Suprapubic skin (tissue), 4 donors: ENCODE measurements at regions not wholly inside any gene's neighbourhood (a gene's known extent, or its start where the extent isn't known, plus 50 kb on each side); places are given as distances from the start of the nearest gene placed in this dataset.

ENCODE experiments used
- DNase-seq, 2 donors: peaks; one replicate each; pipeline ENCODE4 v3.0.0-alpha.2; 2019; ENCODE audit warnings: low spot score in 2 of 2
- H3K27ac ChIP-seq: fragments of 200-600 bp; sonication (generic); one replicate; pipeline ENCODE4 v1.5.1; 2019
- H3K27me3 ChIP-seq: fragments of 200-600 bp; sonication (generic); one replicate; pipeline ENCODE4 v1.5.1; 2019
- H3K36me3 ChIP-seq: fragments of 200-600 bp; sonication (generic); one replicate; pipeline ENCODE4 v1.5.1; 2019
- H3K4me1 ChIP-seq: fragments of 200-600 bp; sonication (generic); one replicate; pipeline ENCODE4 v1.5.1; 2019
- H3K4me3 ChIP-seq: fragments of 200-600 bp; sonication (generic); one replicate; pipeline ENCODE4 v1.5.1; 2019; ENCODE audit warnings: mild to moderate bottlenecking
- H3K9me3 ChIP-seq: fragments of 200-600 bp; sonication (generic); one replicate; pipeline ENCODE4 v1.5.1; 2019
- EP300 ChIP-seq: sonication (generic); formaldehyde crosslinking; IDR thresholded peaks from one replicate; pipeline ENCODE4 v1.6.1; 2017; ENCODE audit warnings: antibody characterized with exemption
- POLR2A ChIP-seq, 2 donors: fragments of 450-650 bp; IDR thresholded peaks; one replicate each; pipeline ENCODE4 v1.6.1; 2017; ENCODE audit warnings: antibody characterized with exemption in 2 of 2, mild to moderate bottlenecking in 2 of 2, moderate library complexity in 2 of 2
- POLR2AphosphoS5 ChIP-seq, 3 donors: sonication (generic); formaldehyde crosslinking; IDR thresholded peaks; one replicate each; pipeline ENCODE4 v1.6.1; 2017; ENCODE audit warnings: antibody characterized with exemption in 3 of 3
- WGBS: methylation state at CpG from one replicate; pipeline ENCODE4 v1.1.5; 2018; 5-methylcytosine and 5-hydroxymethylcytosine counted together
- TF ChIP-seq, protein P1 (sequence below), 2 donors: fragments of 200-600 bp in 1 of 2; fragments of 450-650 bp in 1 of 2; sonication (generic) in 1 of 2; IDR thresholded peaks; one replicate each; pipeline ENCODE4 v1.5.1; 2016 to 2019; ENCODE audit warnings: antibody characterized with exemption in 2 of 2, mild to moderate bottlenecking in 1 of 2, moderate library complexity in 1 of 2

DNA sequence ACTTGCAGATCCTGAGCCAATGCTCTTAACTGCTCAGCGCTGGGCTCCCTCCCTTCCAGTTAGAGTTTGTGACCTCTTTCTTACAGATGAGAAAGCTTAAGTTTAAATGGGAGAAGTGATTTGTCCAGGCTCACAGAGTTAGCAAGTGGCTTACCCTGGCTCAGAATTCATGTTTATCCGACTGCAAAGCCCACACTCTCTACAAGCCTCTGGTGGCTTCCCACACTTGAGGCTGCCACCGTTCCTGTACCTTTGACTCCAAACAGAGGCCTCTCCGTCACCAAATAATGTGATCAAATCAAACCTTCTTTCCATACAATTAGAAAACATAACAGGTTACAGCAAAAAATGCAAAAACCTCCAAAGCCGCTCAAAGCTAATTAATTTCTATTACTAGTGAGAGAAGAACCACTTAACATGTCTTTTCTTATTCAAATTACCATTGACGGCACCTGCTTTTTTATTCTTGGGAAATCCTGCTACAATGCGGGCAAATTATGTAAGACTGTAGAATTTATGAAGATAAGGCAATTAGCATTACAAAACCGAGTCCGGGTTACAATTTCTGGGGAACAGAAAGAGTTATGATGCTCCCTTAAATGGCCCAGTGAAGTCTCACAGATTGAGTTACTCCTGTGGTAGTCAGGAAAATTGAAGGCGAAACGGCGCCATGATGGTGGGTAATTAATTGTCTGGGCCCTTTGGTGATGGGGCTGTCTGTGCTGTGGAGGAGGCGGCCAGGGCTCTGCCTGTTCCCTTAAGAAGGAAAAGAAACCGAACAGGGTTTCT is 324.3 kb upstream of the POU3F1 start:
- no peaks in the 10 kb centered on the region for H3K4me1 ChIP-seq
- WGBS = 66% methylated on average over 14 of the region's 14 CpGs
- TF ChIP-seq POLR2A (IDR thresholded peaks at IDR 0.05) (no peak), POLR2AphosphoS5 (IDR thresholded peaks at IDR 0.05) (no peak), EP300 (no peak)
- TF ChIP-seq, protein P1, sequence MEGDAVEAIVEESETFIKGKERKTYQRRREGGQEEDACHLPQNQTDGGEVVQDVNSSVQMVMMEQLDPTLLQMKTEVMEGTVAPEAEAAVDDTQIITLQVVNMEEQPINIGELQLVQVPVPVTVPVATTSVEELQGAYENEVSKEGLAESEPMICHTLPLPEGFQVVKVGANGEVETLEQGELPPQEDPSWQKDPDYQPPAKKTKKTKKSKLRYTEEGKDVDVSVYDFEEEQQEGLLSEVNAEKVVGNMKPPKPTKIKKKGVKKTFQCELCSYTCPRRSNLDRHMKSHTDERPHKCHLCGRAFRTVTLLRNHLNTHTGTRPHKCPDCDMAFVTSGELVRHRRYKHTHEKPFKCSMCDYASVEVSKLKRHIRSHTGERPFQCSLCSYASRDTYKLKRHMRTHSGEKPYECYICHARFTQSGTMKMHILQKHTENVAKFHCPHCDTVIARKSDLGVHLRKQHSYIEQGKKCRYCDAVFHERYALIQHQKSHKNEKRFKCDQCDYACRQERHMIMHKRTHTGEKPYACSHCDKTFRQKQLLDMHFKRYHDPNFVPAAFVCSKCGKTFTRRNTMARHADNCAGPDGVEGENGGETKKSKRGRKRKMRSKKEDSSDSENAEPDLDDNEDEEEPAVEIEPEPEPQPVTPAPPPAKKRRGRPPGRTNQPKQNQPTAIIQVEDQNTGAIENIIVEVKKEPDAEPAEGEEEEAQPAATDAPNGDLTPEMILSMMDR (IDR thresholded peaks at IDR 0.05) = no peak

DNA sequence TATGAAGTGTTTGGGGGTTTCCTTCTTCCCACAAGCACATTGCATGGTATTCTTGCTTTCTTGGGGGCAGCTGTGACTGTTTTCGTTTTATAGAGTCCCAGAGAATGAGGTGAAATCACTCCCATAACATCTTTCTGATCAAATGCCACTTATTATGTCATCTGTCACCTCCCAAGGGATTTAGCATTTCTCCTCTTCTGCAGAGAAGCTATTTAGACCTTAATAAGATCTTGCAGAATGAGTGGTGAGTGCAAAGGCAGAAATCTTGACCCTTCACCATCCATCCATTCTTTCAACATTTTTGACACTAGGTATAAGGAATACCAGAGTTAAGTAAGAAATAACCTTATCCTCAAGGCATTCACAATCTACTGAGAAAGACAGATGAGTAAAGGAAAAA is 318.6 kb upstream of the POU3F1 start:
- Histone ChIP-seq H3K27ac (no peak overlapping the region), H3K4me3 (no peak overlapping the region), H3K36me3 (no peaks in the 10 kb centered on the region), H3K27me3 (peaks cover 5% of the 10 kb centered on the region), H3K4me1 (no peaks in the 10 kb centered on the region), H3K9me3 (no peaks in the 10 kb centered on the region)
- no peak for DNase-seq
- TF ChIP-seq POLR2AphosphoS5 (IDR thresholded peaks at IDR 0.05) = no peak
- TF ChIP-seq, protein P1 (IDR thresholded peaks at IDR 0.05) = no peak
- TF ChIP-seq POLR2A (IDR thresholded peaks at IDR 0.05) = no peak
- no peak for TF ChIP-seq EP300
- 56% methylated on average over 1 of the region's 1 CpG for WGBS

More for the DNA sequence above, 324.3 kb upstream of the POU3F1 start:
- Histone ChIP-seq H3K36me3 (no peaks in the 10 kb centered on the region), H3K4me3 (no peak overlapping the region), H3K27ac (no peak overlapping the region), H3K27me3 (peaks cover under 1% of the 10 kb centered on the region), H3K9me3 (peaks cover 8% of the 10 kb centered on the region)
- no peak for DNase-seq

DNA sequence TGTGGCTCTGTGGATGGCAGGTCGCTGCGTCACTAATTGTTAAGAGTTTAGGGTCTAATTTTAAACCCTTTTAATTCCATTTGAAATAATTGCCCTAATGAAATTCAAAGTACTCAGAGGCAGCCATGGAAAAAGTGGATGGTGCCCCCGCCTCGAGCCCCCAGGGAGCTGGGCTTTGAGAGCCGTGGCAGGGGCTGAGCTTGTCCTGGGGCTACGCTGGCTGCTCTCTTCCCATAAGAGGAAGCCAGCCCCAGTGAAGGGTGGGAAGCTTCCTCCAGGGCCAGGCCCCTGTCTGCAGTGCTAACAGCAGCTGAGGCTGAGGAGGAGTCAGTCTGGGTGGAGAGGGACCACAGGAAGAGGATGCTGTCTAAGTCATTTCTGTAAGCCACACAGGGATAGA is 315.0 kb upstream of the POU3F1 start:
- H3K36me3 ChIP-seq = no peaks in the 10 kb centered on the region
- H3K4me1 ChIP-seq = no peaks in the 10 kb centered on the region
- H3K4me3 ChIP-seq = no peak overlapping the region
- H3K9me3 ChIP-seq = no peaks in the 10 kb centered on the region
- DNase-seq = no peak
- H3K27ac ChIP-seq = no peak overlapping the region
- H3K27me3 ChIP-seq = peaks cover 5% of the 10 kb centered on the region
- TF ChIP-seq, protein P1 (IDR thresholded peaks at IDR 0.05) = no peak
- TF ChIP-seq POLR2AphosphoS5 (IDR thresholded peaks at IDR 0.05) = no peak
- TF ChIP-seq EP300 = no peak
- no peak for TF ChIP-seq POLR2A (IDR thresholded peaks at IDR 0.05)
- WGBS = 78% methylated on average over 6 of the region's 6 CpGs

DNA sequence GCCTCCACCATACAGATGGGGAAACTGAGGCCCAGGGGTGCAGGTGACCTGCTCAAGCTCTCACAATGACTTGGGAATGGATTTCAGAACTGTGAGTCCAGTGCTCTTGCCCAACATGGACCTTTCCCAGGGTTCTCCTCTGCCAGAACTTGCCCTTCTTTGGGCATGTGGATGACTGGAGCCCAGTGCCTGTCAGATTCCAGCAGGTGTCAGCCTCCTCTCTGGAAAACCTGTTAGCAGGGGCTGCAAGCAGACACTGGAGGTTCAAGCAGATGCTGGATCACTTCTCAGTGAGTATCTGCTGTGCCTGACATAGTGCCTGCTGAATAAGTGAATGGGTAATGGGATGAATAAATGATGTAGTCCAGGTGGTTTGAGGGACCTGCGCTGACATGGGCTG is 314.2 kb upstream of the POU3F1 start:
- H3K36me3 ChIP-seq = no peaks in the 10 kb centered on the region
- TF ChIP-seq POLR2A (IDR thresholded peaks at IDR 0.05) (no peak), POLR2AphosphoS5 (IDR thresholded peaks at IDR 0.05) (no peak), EP300 (no peak)
- TF ChIP-seq, protein P1 (IDR thresholded peaks at IDR 0.05) = no peak
- H3K27me3 ChIP-seq = peaks cover 5% of the 10 kb centered on the region
- H3K27ac ChIP-seq = no peak overlapping the region
- WGBS = 100% methylated on average over 1 of the region's 1 CpG
- no peak overlapping the region for H3K4me3 ChIP-seq
- H3K9me3 ChIP-seq = no peaks in the 10 kb centered on the region
- DNase-seq = no peak
- H3K4me1 ChIP-seq = no peaks in the 10 kb centered on the region

DNA sequence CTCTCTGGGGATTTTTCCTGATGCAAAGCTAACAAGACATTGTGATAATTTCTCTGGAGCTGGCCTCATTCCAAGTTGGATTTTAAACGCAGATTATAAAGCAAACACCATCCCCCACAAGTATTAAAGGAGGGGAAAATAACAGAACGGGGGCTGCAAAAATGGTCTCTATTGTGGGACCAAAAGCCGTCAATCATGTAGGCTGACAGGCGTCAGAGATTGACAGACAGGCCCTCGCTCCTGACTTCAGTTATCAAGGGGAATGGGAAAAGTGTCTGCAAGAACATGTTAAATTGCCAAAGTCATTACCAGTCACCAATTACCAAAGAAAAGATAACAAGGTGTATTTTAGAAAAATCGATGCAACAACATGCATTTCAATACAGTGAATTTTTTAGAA is 307.4 kb upstream of the POU3F1 start:
- 73% methylated on average over 6 of the region's 6 CpGs for WGBS
- Histone ChIP-seq H3K9me3 (no peaks in the 10 kb centered on the region), H3K36me3 (no peaks in the 10 kb centered on the region), H3K27ac (no peak overlapping the region), H3K4me1 (no peaks in the 10 kb centered on the region), H3K4me3 (no peak overlapping the region), H3K27me3 (no peaks in the 10 kb centered on the region)
- DNase-seq = no peak
- TF ChIP-seq POLR2A (IDR thresholded peaks at IDR 0.05) = no peak

DNA sequence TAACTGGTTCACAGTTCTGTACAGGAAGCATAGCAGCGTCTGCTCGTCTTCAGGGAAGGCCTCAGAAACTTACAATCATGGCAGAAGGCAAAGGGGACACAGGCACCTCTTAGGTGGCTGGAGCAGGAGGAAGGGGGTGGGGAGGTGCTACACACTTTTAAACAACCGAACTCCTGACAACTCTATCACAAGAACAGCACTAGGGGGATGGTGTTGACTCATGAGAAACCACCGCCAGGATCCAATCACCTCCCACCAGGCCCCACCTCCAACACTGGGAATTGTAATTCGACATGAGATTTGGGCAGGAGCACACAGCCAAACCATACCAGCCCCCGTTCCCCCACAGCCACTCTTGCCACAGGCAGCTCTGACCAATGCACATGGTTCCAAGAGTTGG is 306.3 kb upstream of the POU3F1 start:
- TF ChIP-seq EP300 = no peak
- TF ChIP-seq, protein P1 (IDR thresholded peaks at IDR 0.05) = no peak
- TF ChIP-seq POLR2A (IDR thresholded peaks at IDR 0.05) = no peak
- no peak for TF ChIP-seq POLR2AphosphoS5 (IDR thresholded peaks at IDR 0.05)
- no peak overlapping the region for H3K27ac ChIP-seq
- no peak for DNase-seq
- H3K27me3 ChIP-seq = no peaks in the 10 kb centered on the region
- no peaks in the 10 kb centered on the region for H3K9me3 ChIP-seq
- no peaks in the 10 kb centered on the region for H3K36me3 ChIP-seq
- no peaks in the 10 kb centered on the region for H3K4me1 ChIP-seq
- no peak overlapping the region for H3K4me3 ChIP-seq
- WGBS = 63% methylated on average over 6 of the region's 6 CpGs
